A549 (cell line): ENCODE measurements at regions not wholly inside any gene's neighbourhood (a gene's known extent, or its start where the extent isn't known, plus 50 kb on each side); places are given as distances from the start of the nearest gene placed in this dataset.

Experiments
- CHD2 ChIP-seq: fragments of 150-350 bp; IDR thresholded peaks from 2 replicates; pipeline ENCODE4 v1.6.1; 2014; ENCODE audit warnings: low read length; ENCODE audit not compliant: partially characterized antibody
- NPAS2 ChIP-seq: fragments of 250-450 bp; sonication (Bioruptor Pico); IDR thresholded peaks from 2 replicates; pipeline ENCODE4 v1.8.0; 2022; ENCODE audit warnings: mild to moderate bottlenecking, moderate library complexity, borderline replicate concordance
- RARB ChIP-seq: fragments of 250-450 bp; sonication (Bioruptor Pico); IDR thresholded peaks from 2 replicates; pipeline ENCODE4 v1.8.0; 2021; ENCODE audit warnings: mild to moderate bottlenecking, moderate library complexity
- SMC3 ChIP-seq: fragments of >200 bp; sonication (Bioruptor Twin); formaldehyde crosslinking; IDR thresholded peaks from 3 replicates; pipeline ENCODE4 v1.6.1; 2018; ENCODE audit warnings: inconsistent platforms
- TF ChIP-seq, protein P1 (sequence below): fragments of >200 bp; sonication (Bioruptor Twin); formaldehyde crosslinking; IDR thresholded peaks from 3 replicates; pipeline ENCODE4 v1.5.1; 2016
- TF ChIP-seq, protein P2 (sequence below): IDR thresholded peaks from 2 replicates; pipeline ENCODE4 v1.6.1; 2012; ENCODE audit warnings: low read depth, borderline replicate concordance
- TF ChIP-seq, protein P3 (sequence below): fragments of 200-600 bp; sonication (generic); IDR thresholded peaks from 2 replicates; pipeline ENCODE4 v1.6.1; 2016; ENCODE audit warnings: antibody characterized with exemption, mild to moderate bottlenecking, moderate library complexity

DNA sequence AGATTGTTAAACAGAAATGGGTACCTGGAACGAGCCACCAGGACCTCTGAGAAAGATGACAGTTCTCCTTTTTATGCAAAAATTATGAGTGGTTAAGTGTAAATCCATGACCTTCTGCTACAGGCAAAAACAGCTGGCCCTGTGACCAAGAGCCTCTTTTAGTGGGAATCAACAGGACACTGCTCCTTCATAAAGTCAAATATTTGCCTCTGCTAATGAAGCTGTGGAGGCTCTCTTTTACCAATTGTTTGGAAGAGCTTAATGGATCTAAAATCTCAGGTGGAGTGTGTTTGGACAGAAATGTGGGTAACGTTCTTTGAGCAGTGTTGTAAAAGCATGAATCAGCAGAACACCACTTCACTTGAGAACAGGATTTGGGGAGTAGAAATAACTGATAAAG is 117.5 kb upstream of the PCSK2 start:
- TF ChIP-seq CHD2 (no peak), NPAS2 (no peak), RARB (CRISPR knock-in tag) (no peak), SMC3 (no peak)
- TF ChIP-seq, protein P1, sequence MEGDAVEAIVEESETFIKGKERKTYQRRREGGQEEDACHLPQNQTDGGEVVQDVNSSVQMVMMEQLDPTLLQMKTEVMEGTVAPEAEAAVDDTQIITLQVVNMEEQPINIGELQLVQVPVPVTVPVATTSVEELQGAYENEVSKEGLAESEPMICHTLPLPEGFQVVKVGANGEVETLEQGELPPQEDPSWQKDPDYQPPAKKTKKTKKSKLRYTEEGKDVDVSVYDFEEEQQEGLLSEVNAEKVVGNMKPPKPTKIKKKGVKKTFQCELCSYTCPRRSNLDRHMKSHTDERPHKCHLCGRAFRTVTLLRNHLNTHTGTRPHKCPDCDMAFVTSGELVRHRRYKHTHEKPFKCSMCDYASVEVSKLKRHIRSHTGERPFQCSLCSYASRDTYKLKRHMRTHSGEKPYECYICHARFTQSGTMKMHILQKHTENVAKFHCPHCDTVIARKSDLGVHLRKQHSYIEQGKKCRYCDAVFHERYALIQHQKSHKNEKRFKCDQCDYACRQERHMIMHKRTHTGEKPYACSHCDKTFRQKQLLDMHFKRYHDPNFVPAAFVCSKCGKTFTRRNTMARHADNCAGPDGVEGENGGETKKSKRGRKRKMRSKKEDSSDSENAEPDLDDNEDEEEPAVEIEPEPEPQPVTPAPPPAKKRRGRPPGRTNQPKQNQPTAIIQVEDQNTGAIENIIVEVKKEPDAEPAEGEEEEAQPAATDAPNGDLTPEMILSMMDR = no peak
- TF ChIP-seq, protein P2, sequence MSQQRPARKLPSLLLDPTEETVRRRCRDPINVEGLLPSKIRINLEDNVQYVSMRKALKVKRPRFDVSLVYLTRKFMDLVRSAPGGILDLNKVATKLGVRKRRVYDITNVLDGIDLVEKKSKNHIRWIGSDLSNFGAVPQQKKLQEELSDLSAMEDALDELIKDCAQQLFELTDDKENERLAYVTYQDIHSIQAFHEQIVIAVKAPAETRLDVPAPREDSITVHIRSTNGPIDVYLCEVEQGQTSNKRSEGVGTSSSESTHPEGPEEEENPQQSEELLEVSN = no peak
- TF ChIP-seq, protein P3, sequence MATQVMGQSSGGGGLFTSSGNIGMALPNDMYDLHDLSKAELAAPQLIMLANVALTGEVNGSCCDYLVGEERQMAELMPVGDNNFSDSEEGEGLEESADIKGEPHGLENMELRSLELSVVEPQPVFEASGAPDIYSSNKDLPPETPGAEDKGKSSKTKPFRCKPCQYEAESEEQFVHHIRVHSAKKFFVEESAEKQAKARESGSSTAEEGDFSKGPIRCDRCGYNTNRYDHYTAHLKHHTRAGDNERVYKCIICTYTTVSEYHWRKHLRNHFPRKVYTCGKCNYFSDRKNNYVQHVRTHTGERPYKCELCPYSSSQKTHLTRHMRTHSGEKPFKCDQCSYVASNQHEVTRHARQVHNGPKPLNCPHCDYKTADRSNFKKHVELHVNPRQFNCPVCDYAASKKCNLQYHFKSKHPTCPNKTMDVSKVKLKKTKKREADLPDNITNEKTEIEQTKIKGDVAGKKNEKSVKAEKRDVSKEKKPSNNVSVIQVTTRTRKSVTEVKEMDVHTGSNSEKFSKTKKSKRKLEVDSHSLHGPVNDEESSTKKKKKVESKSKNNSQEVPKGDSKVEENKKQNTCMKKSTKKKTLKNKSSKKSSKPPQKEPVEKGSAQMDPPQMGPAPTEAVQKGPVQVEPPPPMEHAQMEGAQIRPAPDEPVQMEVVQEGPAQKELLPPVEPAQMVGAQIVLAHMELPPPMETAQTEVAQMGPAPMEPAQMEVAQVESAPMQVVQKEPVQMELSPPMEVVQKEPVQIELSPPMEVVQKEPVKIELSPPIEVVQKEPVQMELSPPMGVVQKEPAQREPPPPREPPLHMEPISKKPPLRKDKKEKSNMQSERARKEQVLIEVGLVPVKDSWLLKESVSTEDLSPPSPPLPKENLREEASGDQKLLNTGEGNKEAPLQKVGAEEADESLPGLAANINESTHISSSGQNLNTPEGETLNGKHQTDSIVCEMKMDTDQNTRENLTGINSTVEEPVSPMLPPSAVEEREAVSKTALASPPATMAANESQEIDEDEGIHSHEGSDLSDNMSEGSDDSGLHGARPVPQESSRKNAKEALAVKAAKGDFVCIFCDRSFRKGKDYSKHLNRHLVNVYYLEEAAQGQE = no peak
